ENCODE measurements at regions not wholly inside any gene's neighbourhood (a gene's known extent, or its start where the extent isn't known, plus 50 kb on each side); places are given as distances from the start of the nearest gene placed in this dataset.
"Not testable (repeated sequence)": the region's sequence is repeated elsewhere in the genome, so short reads cannot be mapped to it uniquely, and the experiment has no call there.

DNA sequence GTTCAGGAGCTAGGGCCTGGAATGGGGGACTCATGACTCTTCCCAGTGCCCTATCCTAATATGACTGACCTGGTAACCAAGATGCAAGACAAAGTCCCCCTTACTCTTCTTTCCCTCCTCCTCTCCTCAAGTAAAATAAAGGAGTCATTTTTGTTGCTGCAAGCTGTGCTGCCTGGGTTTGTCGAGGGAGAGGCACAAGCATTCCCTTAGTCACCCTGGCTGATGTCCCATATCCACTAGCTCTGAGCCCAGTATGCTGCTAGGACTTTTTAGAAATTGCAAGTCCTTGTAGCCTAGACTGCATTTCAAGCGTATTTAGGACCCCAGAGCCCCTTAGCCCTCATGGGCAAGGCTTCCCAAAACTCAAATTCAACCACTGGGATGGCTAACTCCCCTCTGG lies 338.5 kb upstream of the SETBP1 start:
- no peaks in the 10 kb centered on the region for H3K27me3 ChIP-seq (replicated peaks; ENCODE audit: control insufficient read depth, insufficient read depth, low read length)
- TF ChIP-seq, protein P1, sequence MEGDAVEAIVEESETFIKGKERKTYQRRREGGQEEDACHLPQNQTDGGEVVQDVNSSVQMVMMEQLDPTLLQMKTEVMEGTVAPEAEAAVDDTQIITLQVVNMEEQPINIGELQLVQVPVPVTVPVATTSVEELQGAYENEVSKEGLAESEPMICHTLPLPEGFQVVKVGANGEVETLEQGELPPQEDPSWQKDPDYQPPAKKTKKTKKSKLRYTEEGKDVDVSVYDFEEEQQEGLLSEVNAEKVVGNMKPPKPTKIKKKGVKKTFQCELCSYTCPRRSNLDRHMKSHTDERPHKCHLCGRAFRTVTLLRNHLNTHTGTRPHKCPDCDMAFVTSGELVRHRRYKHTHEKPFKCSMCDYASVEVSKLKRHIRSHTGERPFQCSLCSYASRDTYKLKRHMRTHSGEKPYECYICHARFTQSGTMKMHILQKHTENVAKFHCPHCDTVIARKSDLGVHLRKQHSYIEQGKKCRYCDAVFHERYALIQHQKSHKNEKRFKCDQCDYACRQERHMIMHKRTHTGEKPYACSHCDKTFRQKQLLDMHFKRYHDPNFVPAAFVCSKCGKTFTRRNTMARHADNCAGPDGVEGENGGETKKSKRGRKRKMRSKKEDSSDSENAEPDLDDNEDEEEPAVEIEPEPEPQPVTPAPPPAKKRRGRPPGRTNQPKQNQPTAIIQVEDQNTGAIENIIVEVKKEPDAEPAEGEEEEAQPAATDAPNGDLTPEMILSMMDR (IDR thresholded peaks at IDR 0.05; ENCODE audit: insufficient read depth, low read length, poor library complexity, severe bottlenecking), result no peak
- no peak overlapping the region for H3K4me3 ChIP-seq (replicated peaks; ENCODE audit: low read depth, low read length)
- no peaks in the 10 kb centered on the region for H3K36me3 ChIP-seq (ENCODE audit: control insufficient read depth, insufficient read depth, low read length)
- DNase-seq (ENCODE audit: extremely low read depth, insufficient read length), result no peak

DNA sequence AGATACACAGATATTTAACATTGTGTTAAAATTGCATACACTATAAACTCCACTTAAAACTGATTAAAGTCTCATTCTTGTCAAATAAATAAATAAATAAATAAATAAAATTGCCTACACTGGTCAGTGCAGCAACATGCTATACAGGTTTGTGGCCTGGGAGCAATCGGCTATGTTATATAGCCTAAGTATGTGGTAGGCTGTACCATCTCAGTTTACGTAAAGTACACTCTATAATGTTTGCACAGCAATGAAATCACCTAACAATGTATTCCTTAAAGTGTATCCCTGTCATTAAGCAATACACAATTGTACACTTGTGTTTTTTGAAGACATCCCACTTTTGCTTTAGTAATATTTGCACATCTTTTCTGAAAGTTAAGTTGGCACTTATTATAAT lies 337.7 kb upstream of the SETBP1 start:
- Histone ChIP-seq H3K27me3 (replicated peaks; ENCODE audit: control insufficient read depth, insufficient read depth, low read length) (no peaks in the 10 kb centered on the region), H3K36me3 (ENCODE audit: control insufficient read depth, insufficient read depth, low read length) (no peaks in the 10 kb centered on the region), H3K4me3 (replicated peaks; ENCODE audit: low read depth, low read length) (no peak overlapping the region)
- TF ChIP-seq, protein P1 (IDR thresholded peaks at IDR 0.05; ENCODE audit: insufficient read depth, low read length, poor library complexity, severe bottlenecking), result no peak
- DNase-seq (ENCODE audit: extremely low read depth, insufficient read length), result no peak

DNA sequence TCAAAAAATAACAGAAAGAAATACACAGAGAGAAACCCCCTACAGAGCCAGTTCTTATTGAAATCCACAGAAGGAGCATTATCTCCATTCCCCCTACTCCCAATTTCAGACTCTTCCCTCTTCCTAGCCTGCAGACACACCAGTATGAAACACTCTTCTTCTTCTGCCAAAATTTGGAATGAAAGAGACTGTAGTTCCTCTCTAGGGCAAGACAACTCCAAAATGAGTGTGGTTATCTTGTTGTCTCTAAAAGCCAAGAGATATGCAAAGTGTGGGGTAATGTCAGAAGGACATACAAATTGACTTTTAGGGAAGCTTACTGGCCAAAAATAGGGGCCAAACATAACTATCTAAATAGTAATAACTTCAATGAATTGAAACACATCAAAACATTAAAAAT lies 337.1 kb upstream of the SETBP1 start:
- Histone ChIP-seq H3K36me3 (ENCODE audit: control insufficient read depth, insufficient read depth, low read length) (no peaks in the 10 kb centered on the region), H3K27me3 (replicated peaks; ENCODE audit: control insufficient read depth, insufficient read depth, low read length) (no peaks in the 10 kb centered on the region), H3K4me3 (replicated peaks; ENCODE audit: low read depth, low read length) (no peak overlapping the region)
- no peak for DNase-seq (ENCODE audit: extremely low read depth, insufficient read length)
- TF ChIP-seq, protein P1 (IDR thresholded peaks at IDR 0.05; ENCODE audit: insufficient read depth, low read length, poor library complexity, severe bottlenecking), result no peak

- Histone ChIP-seq H3K27me3 (replicated peaks; ENCODE audit: control insufficient read depth, insufficient read depth, low read length) (no peaks in the 10 kb centered on the region), H3K36me3 (ENCODE audit: control insufficient read depth, insufficient read depth, low read length) (no peaks in the 10 kb centered on the region), H3K4me3 (replicated peaks; ENCODE audit: low read depth, low read length) (no peak overlapping the region)
- DNase-seq (ENCODE audit: extremely low read depth, insufficient read length), result no peak
- TF ChIP-seq, protein P1 (IDR thresholded peaks at IDR 0.05; ENCODE audit: insufficient read depth, low read length, poor library complexity, severe bottlenecking), result no peak
Measured at GRCh38 chr18:44356566-44357157, 324.0 kb upstream of the SETBP1 start.

DNA sequence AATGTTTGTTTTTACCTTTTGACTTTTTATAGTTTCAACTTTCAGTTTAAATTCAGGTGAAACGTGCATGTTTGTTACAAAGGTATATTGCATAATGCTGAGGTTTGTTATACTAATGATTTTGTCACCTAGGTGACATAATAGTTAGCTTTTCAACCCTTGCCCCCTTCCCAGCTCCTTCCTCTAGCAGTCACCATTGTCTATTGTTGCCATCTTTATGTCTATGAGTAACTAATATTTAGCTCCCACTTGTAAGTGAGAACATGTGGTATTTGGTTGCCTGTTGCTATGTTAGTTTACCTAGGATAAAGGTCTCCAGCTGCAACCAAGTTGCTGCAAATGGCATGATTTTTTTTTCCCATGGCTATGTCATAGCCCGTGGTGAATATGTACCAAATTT lies 322.3 kb upstream of the SETBP1 start:
- TF ChIP-seq, protein P1 (IDR thresholded peaks at IDR 0.05; ENCODE audit: insufficient read depth, low read length, poor library complexity, severe bottlenecking), result no peak
- no peaks in the 10 kb centered on the region for H3K27me3 ChIP-seq (replicated peaks; ENCODE audit: control insufficient read depth, insufficient read depth, low read length)
- no peak overlapping the region for H3K4me3 ChIP-seq (replicated peaks; ENCODE audit: low read depth, low read length)
- no peak for DNase-seq (ENCODE audit: extremely low read depth, insufficient read length)
- H3K36me3 ChIP-seq (ENCODE audit: control insufficient read depth, insufficient read depth, low read length), result no peaks in the 10 kb centered on the region

- H3K4me3 ChIP-seq (replicated peaks; ENCODE audit: low read depth, low read length); H3K36me3 ChIP-seq (ENCODE audit: control insufficient read depth, insufficient read depth, low read length); DNase-seq (ENCODE audit: extremely low read depth, insufficient read length); H3K27me3 ChIP-seq (replicated peaks; ENCODE audit: control insufficient read depth, insufficient read depth, low read length): not testable (repeated sequence)
Measured at GRCh38 chr18:44359741-44360140, 320.9 kb upstream of the SETBP1 start.

DNA sequence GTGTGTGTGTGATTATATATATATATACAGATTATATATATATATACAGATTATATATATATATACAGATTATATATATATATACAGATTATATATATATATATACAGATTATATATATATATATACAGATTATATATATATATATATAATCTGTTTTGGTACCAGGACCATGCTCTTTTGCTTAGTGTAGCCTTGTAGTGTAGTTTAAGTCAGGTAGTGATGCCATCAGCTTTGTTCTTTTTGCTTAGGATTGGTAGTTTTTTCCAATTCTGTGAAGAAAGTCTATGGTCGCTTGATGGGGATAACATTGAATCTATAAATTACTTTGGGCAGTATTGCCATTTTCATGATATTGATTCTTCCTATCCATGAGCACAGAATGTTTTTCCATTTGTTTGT lies 318.5 kb upstream of the SETBP1 start:
- H3K4me3 ChIP-seq (replicated peaks; ENCODE audit: low read depth, low read length); H3K27me3 ChIP-seq (replicated peaks; ENCODE audit: control insufficient read depth, insufficient read depth, low read length); DNase-seq (ENCODE audit: extremely low read depth, insufficient read length); H3K36me3 ChIP-seq (ENCODE audit: control insufficient read depth, insufficient read depth, low read length): not testable (repeated sequence)

All from GM06990 (cell line).